Skeletal muscle cell (primary cell): ENCODE measurements at regions not wholly inside any gene's neighbourhood (a gene's known extent, or its start where the extent isn't known, plus 50 kb on each side); places are given as distances from the start of the nearest gene placed in this dataset.

Source experiments
- DNase-seq: peaks from one replicate; pipeline ENCODE4 v3.0.0-alpha.2; 2010; ENCODE audit warnings: low read depth
- H3K4me3 ChIP-seq: 2 replicates; pipeline ENCODE4 v1.5.1; 2011; ENCODE audit warnings: low read depth, mild to moderate bottlenecking, control low read depth, low read length, moderate library complexity

- no peak for DNase-seq
- no peak overlapping the region for H3K4me3 ChIP-seq
These were observed 92.5 kb downstream of the INHBB start for GRCh38 chr2:120438301-120439066.

DNA sequence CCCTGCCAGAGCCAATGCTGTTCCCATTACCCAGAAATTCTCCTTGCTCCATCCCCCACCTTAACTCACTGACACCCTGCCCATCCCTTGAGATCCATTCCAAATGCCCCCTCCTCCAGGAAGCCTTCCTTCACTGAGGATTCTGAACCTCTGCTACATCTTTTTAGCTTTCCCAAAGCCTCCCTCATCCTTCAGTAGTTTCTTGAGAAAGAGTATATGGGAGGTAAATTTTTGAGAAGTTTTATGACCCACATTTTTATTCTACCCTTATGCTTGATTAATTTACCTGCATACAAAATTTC lies 93.1 kb downstream of the INHBB start:
- H3K4me3 ChIP-seq, result no peak overlapping the region
- DNase-seq, result no peak

- DNase-seq, result no peak
- no peak overlapping the region for H3K4me3 ChIP-seq
These were observed 93.9 kb downstream of the INHBB start for GRCh38 chr2:120439637-120440384.

DNA sequence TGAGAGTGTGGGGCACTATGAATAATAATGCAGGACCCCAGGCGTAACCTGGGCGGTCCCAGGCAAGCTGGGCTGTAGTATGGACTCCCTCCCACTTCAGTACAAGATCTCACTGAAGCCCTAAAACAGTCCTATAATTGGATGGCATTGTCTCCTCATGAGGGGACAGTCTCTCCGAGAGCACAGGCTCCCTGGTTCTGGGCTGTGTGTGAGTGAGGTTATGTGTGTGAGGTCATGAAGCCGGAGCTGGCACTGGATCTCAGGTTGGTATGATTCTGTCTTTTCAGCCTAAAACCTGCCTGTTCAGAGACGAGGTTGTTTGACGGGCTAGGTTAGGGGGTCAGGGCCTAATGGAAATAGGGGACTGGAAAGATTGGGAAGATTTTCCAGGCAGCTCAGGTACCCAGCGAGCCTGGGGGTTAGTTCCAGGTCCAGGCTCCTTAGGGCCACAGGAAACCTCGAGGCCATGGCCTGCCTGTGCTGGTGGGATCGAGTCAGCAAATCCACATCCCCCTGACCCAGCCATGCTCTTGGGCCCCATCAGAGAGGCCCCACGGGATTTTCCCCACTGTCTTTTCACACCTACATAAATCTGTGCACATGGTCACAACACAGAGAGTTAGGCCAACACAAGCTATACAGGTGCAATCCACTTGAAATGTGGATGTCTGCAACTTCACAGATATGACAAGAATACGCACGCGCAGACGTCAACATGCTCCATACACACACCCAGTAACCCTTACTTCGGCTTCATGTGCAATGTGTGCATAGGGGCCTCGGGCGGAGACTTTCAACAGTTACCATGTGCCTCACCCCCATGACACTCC lies 94.8 kb downstream of the INHBB start:
- DNase-seq, result no peak
- no peak overlapping the region for H3K4me3 ChIP-seq

GRCh38 chr2:120441351-120441700 lies 95.4 kb downstream of the INHBB start:
- H3K4me3 ChIP-seq, result no peak overlapping the region
- no peak for DNase-seq

DNA sequence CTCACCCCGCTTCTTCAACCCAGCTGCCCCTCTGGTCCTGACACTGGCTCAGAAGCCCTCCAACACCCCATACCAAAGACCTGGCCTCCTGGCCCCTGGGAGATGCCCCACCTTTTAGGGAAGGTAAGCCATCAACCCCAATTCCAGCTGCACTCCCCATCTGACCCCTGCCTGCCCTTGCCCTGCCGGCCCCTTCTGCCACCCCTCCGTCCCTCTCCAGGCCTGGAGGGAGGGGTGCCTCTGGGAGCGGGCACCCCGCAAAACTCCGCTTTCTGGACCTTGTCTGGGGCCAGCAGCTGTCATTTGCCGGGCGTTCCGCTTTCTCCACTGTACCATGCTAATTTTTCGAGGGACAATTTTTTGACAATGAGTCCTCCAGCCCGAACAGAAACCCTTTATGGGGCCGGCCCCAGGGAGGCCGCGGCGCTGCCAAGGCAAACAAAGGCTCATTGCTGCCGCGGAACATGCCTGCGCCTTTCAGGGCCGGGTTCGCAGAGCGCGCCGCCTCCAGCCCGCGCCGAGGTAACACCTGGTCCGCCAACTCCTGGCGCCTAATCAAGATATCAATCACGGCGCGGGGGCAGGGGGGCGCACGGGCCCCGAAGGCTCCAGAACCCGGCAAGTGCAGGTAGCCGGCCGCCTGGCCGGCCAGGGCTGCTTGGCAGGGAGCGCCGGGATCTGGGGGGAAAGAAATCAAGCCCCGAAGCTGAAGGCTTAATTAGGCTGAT lies 96.0 kb downstream of the INHBB start:
- DNase-seq, result no peak

DNA sequence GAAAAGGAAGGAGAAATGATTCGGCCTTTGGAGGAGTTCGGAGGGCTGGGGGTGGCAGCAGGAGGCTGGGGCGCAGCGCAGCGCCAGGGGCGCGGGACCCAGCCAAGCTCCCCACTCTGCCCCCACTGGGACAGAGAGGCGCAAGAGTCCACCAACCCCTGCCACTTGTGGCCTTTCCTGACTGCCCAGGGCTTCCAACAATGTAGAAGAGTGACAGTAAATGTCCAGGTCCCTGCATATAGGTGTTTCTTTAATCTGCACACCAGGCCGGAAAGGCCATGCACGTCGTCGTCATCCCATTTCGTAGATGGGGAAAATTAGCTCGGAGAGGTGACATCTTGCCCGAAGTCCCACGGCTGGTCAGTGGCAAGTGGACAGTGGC lies 96.6 kb downstream of the INHBB start:
- peak overlapping the region; percentile 28 for H3K4me3 ChIP-seq
- no peak for DNase-seq

More for the DNA sequence above, 96.0 kb downstream of the INHBB start:
- H3K4me3 ChIP-seq, result peak overlapping the region; percentile 28

DNA sequence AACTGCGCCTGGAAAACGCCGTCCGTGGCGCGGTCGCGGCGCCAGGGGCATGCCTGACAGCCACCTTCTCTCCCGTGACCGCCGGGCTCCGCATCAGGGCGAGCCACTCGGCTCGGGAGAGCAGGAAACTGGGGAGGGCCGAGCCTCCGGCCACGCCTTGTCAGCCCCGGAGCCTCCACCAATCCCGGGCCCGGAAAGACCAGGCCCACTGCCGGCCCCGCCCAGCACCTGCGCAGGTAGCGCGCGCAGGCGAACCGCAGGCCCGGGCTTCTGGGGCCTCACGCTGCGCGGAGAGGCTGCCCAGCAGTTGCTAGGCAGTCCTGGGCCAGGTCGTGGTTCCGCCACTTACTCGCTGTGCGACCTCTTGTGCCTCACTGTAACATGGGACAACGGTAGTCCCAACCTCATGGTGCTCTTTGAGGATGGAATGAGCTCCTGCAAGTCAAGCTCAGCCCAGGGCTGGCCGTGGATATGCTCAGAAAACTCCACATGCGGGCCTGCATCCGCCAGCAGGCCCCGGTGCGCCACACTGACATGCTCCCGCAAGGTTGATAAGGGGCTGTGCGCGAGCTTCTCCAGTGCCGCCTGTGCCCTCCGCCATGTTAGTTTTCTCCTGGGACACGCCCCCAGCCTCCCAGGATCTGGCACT lies 97.1 kb downstream of the INHBB start:
- H3K4me3 ChIP-seq, result peak overlapping the region; percentile 28
- DNase-seq, result no peak

DNA sequence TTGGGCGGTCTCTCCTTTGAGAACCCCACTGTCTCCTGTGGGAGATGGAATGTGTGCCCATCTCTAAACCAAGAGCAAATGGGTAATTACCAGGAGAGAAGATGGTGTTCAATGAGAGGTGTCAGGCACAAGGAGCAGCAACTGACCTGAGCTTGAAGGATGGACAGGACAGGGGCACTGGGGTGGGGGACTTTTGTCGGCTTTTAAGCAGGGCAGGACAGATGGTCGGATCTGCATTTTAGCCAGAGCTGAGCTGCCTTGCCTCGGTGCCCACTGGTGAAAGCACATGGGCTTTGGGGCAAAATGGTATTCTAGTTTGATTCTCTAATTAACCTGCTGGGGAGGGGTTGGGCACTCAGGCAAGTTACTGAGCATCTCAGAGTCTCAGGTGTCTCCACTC lies 98.0 kb downstream of the INHBB start:
- H3K4me3 ChIP-seq, result no peak overlapping the region
- DNase-seq, result no peak

DNA sequence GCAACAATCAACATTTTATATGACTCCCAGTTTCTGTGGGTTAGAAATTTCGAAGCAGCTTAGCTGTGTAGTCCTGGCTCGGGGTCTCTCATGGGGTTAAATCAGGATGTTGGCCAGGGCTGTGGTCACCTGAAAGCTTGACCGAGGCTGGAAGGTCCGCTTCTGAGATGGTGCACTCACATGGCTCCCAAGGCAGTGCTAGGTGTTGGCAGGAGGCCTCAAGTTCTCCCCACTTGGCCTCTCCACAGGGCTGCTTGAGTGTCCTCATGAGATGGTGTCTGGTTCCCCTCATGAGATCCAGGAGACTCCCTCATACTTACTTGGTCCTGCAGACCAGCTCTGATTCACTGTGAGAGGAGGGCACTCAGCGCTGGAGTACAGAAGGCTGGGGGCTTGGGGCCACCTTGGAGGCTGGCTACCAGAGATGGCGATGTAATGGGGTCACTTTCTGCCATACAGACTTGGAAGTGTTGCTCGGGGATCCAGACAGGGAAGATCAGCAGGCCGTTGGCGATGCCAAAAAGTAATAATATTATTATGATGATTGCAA lies 98.8 kb downstream of the INHBB start:
- no peak for DNase-seq
- H3K4me3 ChIP-seq, result no peak overlapping the region

GRCh38 chr2:120445449-120446143 lies 99.7 kb downstream of the INHBB start:
- DNase-seq, result no peak
- H3K4me3 ChIP-seq, result no peak overlapping the region

DNA sequence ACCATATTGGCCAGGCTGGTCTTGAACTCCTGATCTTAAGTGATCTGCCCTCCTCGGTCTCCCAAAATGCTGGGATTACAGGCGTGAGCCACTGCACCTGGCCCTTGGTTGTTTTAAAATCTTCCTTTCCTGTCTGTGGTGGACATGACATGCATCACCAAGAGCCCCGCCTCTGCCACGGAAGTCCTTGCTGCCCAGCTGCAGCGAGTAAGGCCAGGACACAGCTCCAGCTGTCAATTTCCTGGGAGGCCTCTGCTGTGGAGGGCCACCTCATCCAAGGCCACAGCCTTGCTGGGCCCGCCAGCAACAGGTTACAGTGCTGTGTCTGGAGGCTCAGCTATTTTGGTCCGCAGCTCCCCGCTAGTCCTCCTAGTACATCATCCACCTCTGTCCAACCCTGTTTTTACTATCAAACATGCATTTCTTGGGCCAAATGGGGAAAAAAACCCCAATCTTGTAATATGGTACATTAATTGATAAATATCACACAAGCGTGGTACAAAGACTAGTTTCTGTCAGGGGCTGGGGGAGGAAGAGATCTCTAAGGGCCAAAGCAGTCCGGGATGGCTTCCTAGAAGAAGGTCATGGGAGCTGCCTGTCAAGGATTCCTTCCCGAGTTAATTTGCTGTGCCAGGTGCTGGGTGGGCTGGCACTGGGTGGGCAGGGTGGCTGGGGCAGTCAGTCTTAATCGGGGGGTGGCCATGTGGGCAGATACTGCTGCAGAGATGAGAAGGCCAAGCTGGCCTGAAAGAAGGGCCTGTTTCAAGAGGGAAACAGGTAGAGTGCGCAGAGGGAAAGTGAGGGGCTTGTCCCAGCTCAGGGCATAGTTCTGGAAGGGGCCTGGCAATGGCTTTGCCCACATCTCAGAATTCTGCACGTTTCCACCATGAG lies 100.5 kb downstream of the INHBB start:
- no peak for DNase-seq
- no peak overlapping the region for H3K4me3 ChIP-seq

DNA sequence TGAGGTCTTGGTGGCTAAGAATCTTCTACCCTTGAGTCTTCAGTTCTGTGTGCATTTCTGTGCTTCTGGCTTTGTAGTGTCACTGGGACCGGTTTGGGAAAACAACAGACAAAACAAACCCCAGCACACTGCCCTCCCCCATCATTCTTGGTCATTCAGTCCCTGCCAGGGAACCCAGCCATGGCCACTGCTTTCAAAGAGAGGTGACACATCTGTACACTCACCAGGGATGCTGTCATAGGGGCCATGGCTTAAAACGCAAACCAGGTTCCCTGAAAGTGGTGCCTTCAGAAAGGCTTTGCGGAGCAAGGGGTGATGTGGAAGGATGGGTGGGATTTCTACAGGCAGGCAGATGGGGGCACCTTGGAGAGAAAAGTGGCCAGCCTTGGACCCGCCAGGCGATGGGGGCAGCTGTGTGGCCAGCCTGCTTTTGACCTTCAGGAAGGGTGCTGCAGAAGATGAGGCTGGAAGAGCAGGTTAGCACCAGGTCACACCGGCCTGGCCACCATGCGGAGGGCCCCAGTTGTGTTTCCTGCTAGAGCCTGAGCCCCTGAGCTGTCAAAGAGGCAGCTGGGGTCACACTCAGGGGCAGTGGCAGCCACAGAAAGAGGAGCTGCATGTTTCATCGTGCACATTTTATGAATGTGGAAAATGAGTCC lies 101.3 kb downstream of the INHBB start:
- DNase-seq, result no peak
- H3K4me3 ChIP-seq, result no peak overlapping the region

- DNase-seq, result no peak
- H3K4me3 ChIP-seq, result no peak overlapping the region
These were observed 102.5 kb downstream of the INHBB start for GRCh38 chr2:120448436-120448835.

- H3K4me3 ChIP-seq, result no peak overlapping the region
- no peak for DNase-seq
These were observed 103.2 kb downstream of the INHBB start for GRCh38 chr2:120448961-120449810.

DNA sequence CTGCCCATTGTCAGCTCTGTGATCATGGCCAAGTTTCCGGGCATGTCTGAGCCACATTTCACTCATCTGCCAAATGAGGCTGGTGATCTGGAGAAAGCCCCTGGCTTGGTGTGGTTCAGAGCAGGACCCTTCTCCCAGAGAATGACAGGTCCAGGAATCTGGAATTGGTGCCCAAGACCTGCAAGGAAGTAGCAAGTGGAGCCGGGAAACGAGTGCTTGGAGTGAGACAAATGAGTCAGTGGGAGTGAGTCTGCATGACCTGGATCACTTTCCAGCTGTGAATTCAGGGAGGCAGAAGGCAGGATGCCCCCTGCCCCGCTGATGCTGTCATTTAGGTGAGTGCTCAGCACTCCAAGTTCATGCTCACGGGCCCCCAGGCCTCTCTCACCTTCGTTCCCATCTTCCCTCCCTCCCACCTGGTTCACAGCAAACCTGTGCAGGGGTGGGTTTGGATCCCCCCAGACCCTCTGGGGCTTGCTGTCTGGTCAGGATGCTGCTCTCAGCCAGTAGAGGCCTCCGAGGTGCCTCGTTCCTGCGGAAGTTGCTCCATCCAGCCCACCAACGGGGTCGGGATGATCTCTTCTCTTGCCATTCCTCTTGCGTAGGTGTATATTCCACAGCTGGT lies 104.4 kb downstream of the INHBB start:
- DNase-seq, result no peak
- H3K4me3 ChIP-seq, result no peak overlapping the region
